ENCODE measurements at regions not wholly inside any gene's neighbourhood (a gene's known extent, or its start where the extent isn't known, plus 50 kb on each side); places are given as distances from the start of the nearest gene placed in this dataset.

GRCh38 chr6:18335948-18336347, 51.2 kb upstream of the RNF144B start:
- TF ChIP-seq CTCF (IDR thresholded peaks at IDR 0.05) = no peak
- TF ChIP-seq ZFX (IDR thresholded peaks at IDR 0.05; ENCODE audit: borderline replicate concordance) = no peak
